LNCaP clone FGC (cell line): ENCODE measurements at regions not wholly inside any gene's neighbourhood (a gene's known extent, or its start where the extent isn't known, plus 50 kb on each side); places are given as distances from the start of the nearest gene placed in this dataset.

Experiments
- DNase-seq: peaks from one replicate; pipeline ENCODE4 v3.0.0-alpha.2; 2011; ENCODE audit warnings: low read depth
- H3K4me3 ChIP-seq: 2 replicates; pipeline ENCODE4 v1.5.1; 2011; ENCODE audit warnings: mild to moderate bottlenecking, low read depth, low read length, control low read depth
- CTCF ChIP-seq: IDR thresholded peaks from 2 replicates; pipeline ENCODE4 v1.5.1; 2012; ENCODE audit warnings: mild to moderate bottlenecking; ENCODE audit not compliant: control insufficient read depth, insufficient read depth; ENCODE audit errors: extremely low read depth

GRCh38 chr4:38202242-38202641 is 242.0 kb downstream of the PTTG2 start:
- DNase-seq = no peak
- no peak overlapping the region for H3K4me3 ChIP-seq
- TF ChIP-seq CTCF = no peak

- no peak for DNase-seq
- TF ChIP-seq CTCF = no peak
- no peak overlapping the region for H3K4me3 ChIP-seq
Observed at GRCh38 chr4:38203609-38204008, 243.4 kb downstream of the PTTG2 start.

GRCh38 chr4:38204339-38205035 is 244.3 kb downstream of the PTTG2 start:
- H3K4me3 ChIP-seq = no peak overlapping the region
- TF ChIP-seq CTCF = no peak
- no peak for DNase-seq

- no peak overlapping the region for H3K4me3 ChIP-seq
- DNase-seq = no peak
- TF ChIP-seq CTCF = no peak
Observed at GRCh38 chr4:38205261-38205660, 245.1 kb downstream of the PTTG2 start.

GRCh38 chr4:38207110-38207457 is 246.9 kb downstream of the PTTG2 start:
- H3K4me3 ChIP-seq = no peak overlapping the region
- TF ChIP-seq CTCF = no peak
- no peak for DNase-seq

- DNase-seq = no peak
- H3K4me3 ChIP-seq = no peak overlapping the region
- TF ChIP-seq CTCF = no peak
Observed at GRCh38 chr4:38209654-38210053, 249.5 kb downstream of the PTTG2 start.
